ENCODE measurements at regions not wholly inside any gene's neighbourhood (a gene's known extent, or its start where the extent isn't known, plus 50 kb on each side); places are given as distances from the start of the nearest gene placed in this dataset.

GRCh38 chr2:31696068-31696467, 115.3 kb upstream of the SRD5A2 start:
- Histone ChIP-seq H2AFZ (ENCODE audit: low read depth, low read length) (no peak overlapping the region), H3K27me3 (ENCODE audit: insufficient read depth, low read length) (no peaks in the 10 kb centered on the region), H3K4me2 (ENCODE audit: low read length) (no peak overlapping the region), H4K20me1 (ENCODE audit: insufficient read depth, low read length) (no peaks in the 10 kb centered on the region), H3K27ac (ENCODE audit: low read depth, low read length) (no peak overlapping the region), H3K79me2 (ENCODE audit: insufficient read depth, low read length) (no peaks in the 10 kb centered on the region), H3K36me3 (ENCODE audit: insufficient read depth, low read length) (no peaks in the 10 kb centered on the region), H3K4me3 (ENCODE audit: insufficient read depth, low read depth, low read length) (no peak overlapping the region), H3K4me1 (ENCODE audit: insufficient read depth, low read length) (no peaks in the 10 kb centered on the region), H3K9me3 (ENCODE audit: insufficient read depth, low read depth, low read length) (peaks cover 27% of the 10 kb centered on the region), H3K9ac (ENCODE audit: low read length) (no peak overlapping the region)
- H3K36me3 Mint-ChIP-seq (ENCODE audit: low read depth, unreplicated experiment) = peaks cover 2% of the 10 kb centered on the region
- H3K27me3 Mint-ChIP-seq (ENCODE audit: low read depth, unreplicated experiment) = no peaks in the 10 kb centered on the region
- DNase-seq (ENCODE audit: low read depth) (no peak), FAIRE-seq (no peak)
- H3K4me1 Mint-ChIP-seq (ENCODE audit: low read depth, unreplicated experiment) = no peaks in the 10 kb centered on the region
- H3K27ac Mint-ChIP-seq (ENCODE audit: unreplicated experiment) = no peak overlapping the region
- H3K9me3 Mint-ChIP-seq (ENCODE audit: unreplicated experiment) = peaks cover 39% of the 10 kb centered on the region
- H3K4me3 Mint-ChIP-seq (ENCODE audit: unreplicated experiment) = no peak overlapping the region
- TF ChIP-seq CTCF (IDR thresholded peaks at IDR 0.05; ENCODE audit: insufficient read depth, low read depth, low read length) (no peak), EZH2 (IDR thresholded peaks at IDR 0.05; ENCODE audit: insufficient read depth, low read length) (no peak)

- H3K36me3 Mint-ChIP-seq (ENCODE audit: low read depth, unreplicated experiment) = peaks cover 2% of the 10 kb centered on the region
- DNase-seq (ENCODE audit: low read depth) (no peak), FAIRE-seq (no peak)
- no peaks in the 10 kb centered on the region for H3K4me1 Mint-ChIP-seq (ENCODE audit: low read depth, unreplicated experiment)
- H3K27ac Mint-ChIP-seq (ENCODE audit: unreplicated experiment) = no peak overlapping the region
- Histone ChIP-seq H4K20me1 (ENCODE audit: insufficient read depth, low read length) (no peaks in the 10 kb centered on the region), H3K4me1 (ENCODE audit: insufficient read depth, low read length) (no peaks in the 10 kb centered on the region), H3K4me3 (ENCODE audit: insufficient read depth, low read depth, low read length) (no peak overlapping the region), H3K9ac (ENCODE audit: low read length) (no peak overlapping the region), H3K27ac (ENCODE audit: low read depth, low read length) (no peak overlapping the region), H2AFZ (ENCODE audit: low read depth, low read length) (no peak overlapping the region), H3K36me3 (ENCODE audit: insufficient read depth, low read length) (no peaks in the 10 kb centered on the region), H3K27me3 (ENCODE audit: insufficient read depth, low read length) (no peaks in the 10 kb centered on the region), H3K4me2 (ENCODE audit: low read length) (no peak overlapping the region), H3K79me2 (ENCODE audit: insufficient read depth, low read length) (no peaks in the 10 kb centered on the region), H3K9me3 (ENCODE audit: insufficient read depth, low read depth, low read length) (peaks cover 27% of the 10 kb centered on the region)
- no peak for TF ChIP-seq EZH2 (IDR thresholded peaks at IDR 0.05; ENCODE audit: insufficient read depth, low read length)
- TF ChIP-seq CTCF (IDR thresholded peaks at IDR 0.05; ENCODE audit: insufficient read depth, low read depth, low read length) = no peak
- no peaks in the 10 kb centered on the region for H3K27me3 Mint-ChIP-seq (ENCODE audit: low read depth, unreplicated experiment)
- H3K9me3 Mint-ChIP-seq (ENCODE audit: unreplicated experiment) = peaks cover 45% of the 10 kb centered on the region
- H3K4me3 Mint-ChIP-seq (ENCODE audit: unreplicated experiment) = no peak overlapping the region
These were observed 113.7 kb upstream of the SRD5A2 start for GRCh38 chr2:31694444-31694843.

- no peaks in the 10 kb centered on the region for H3K4me1 ChIP-seq (ENCODE audit: insufficient read depth, low read length)
- H2AFZ ChIP-seq (ENCODE audit: low read depth, low read length) = no peak overlapping the region
- H3K9ac ChIP-seq (ENCODE audit: low read length) = no peak overlapping the region
- Mint-ChIP-seq H3K9me3 (ENCODE audit: unreplicated experiment) (peaks cover 45% of the 10 kb centered on the region), H3K4me3 (ENCODE audit: unreplicated experiment) (no peak overlapping the region), H3K27ac (ENCODE audit: unreplicated experiment) (no peak overlapping the region), H3K27me3 (ENCODE audit: low read depth, unreplicated experiment) (no peaks in the 10 kb centered on the region), H3K4me1 (ENCODE audit: low read depth, unreplicated experiment) (no peaks in the 10 kb centered on the region), H3K36me3 (ENCODE audit: low read depth, unreplicated experiment) (peaks cover 2% of the 10 kb centered on the region)
- FAIRE-seq (no peak), DNase-seq (ENCODE audit: low read depth) (peak; percentile 13)
- H3K79me2 ChIP-seq (ENCODE audit: insufficient read depth, low read length) = no peaks in the 10 kb centered on the region
- no peak overlapping the region for H3K27ac ChIP-seq (ENCODE audit: low read depth, low read length)
- peaks cover 27% of the 10 kb centered on the region for H3K9me3 ChIP-seq (ENCODE audit: insufficient read depth, low read depth, low read length)
- H3K4me2 ChIP-seq (ENCODE audit: low read length) = no peak overlapping the region
- no peaks in the 10 kb centered on the region for H3K36me3 ChIP-seq (ENCODE audit: insufficient read depth, low read length)
- H4K20me1 ChIP-seq (ENCODE audit: insufficient read depth, low read length) = no peaks in the 10 kb centered on the region
- H3K27me3 ChIP-seq (ENCODE audit: insufficient read depth, low read length) = no peaks in the 10 kb centered on the region
- TF ChIP-seq CTCF (IDR thresholded peaks at IDR 0.05; ENCODE audit: insufficient read depth, low read depth, low read length) (no peak), EZH2 (IDR thresholded peaks at IDR 0.05; ENCODE audit: insufficient read depth, low read length) (no peak)
- no peak overlapping the region for H3K4me3 ChIP-seq (ENCODE audit: insufficient read depth, low read depth, low read length)
These were observed 113.1 kb upstream of the SRD5A2 start for GRCh38 chr2:31693882-31694281.
